Uterus (tissue), 2 donors: ENCODE measurements at regions not wholly inside any gene's neighbourhood (a gene's known extent, or its start where the extent isn't known, plus 50 kb on each side); places are given as distances from the start of the nearest gene placed in this dataset.

Experiments used
- POLR2A ChIP-seq, 2 donors: fragments of 450-650 bp; IDR thresholded peaks; one replicate each; pipeline ENCODE4 v1.6.1; 2016; ENCODE audit warnings: antibody characterized with exemption in 2 of 2, mild to moderate bottlenecking in 1 of 2, moderate library complexity in 1 of 2
- TF ChIP-seq, protein P1 (sequence below), 4 experiments: fragments of 200-600 bp in 2 of 4; fragments of 450-650 bp in 2 of 4; sonication (generic) in 2 of 4; IDR thresholded peaks; one replicate each; pipeline ENCODE4 v1.5.1; 2016 to 2019; ENCODE audit warnings: antibody characterized with exemption in 4 of 4, mild to moderate bottlenecking in 2 of 4, moderate library complexity in 1 of 4

- no peak for TF ChIP-seq POLR2A (IDR thresholded peaks at IDR 0.05)
- TF ChIP-seq, protein P1, sequence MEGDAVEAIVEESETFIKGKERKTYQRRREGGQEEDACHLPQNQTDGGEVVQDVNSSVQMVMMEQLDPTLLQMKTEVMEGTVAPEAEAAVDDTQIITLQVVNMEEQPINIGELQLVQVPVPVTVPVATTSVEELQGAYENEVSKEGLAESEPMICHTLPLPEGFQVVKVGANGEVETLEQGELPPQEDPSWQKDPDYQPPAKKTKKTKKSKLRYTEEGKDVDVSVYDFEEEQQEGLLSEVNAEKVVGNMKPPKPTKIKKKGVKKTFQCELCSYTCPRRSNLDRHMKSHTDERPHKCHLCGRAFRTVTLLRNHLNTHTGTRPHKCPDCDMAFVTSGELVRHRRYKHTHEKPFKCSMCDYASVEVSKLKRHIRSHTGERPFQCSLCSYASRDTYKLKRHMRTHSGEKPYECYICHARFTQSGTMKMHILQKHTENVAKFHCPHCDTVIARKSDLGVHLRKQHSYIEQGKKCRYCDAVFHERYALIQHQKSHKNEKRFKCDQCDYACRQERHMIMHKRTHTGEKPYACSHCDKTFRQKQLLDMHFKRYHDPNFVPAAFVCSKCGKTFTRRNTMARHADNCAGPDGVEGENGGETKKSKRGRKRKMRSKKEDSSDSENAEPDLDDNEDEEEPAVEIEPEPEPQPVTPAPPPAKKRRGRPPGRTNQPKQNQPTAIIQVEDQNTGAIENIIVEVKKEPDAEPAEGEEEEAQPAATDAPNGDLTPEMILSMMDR (IDR thresholded peaks at IDR 0.05), result no peak
Measured at GRCh38 chr10:3874990-3875841, 90.2 kb upstream of the KLF6 start.
